Testis (tissue), 2 donors: ENCODE measurements at regions not wholly inside any gene's neighbourhood (a gene's known extent, or its start where the extent isn't known, plus 50 kb on each side); places are given as distances from the start of the nearest gene placed in this dataset.

Source experiments
- DNase-seq: peaks from one replicate; pipeline ENCODE4 v3.0.0-alpha.2; 2019
- H3K27ac ChIP-seq, 2 donors: fragments of 200-600 bp; sonication (generic); one replicate each; pipeline ENCODE4 v1.5.1; 2019
- H3K27me3 ChIP-seq: fragments of 200-600 bp; sonication (generic); one replicate; pipeline ENCODE4 v1.5.1; 2019
- H3K36me3 ChIP-seq: fragments of 200-600 bp; sonication (generic); one replicate; pipeline ENCODE4 v1.5.1; 2017; ENCODE audit warnings: low read depth; ENCODE audit errors: missing control alignments
- H3K4me1 ChIP-seq: fragments of 200-600 bp; sonication (generic); one replicate; pipeline ENCODE4 v1.5.1; 2019
- H3K4me3 ChIP-seq, 2 donors: fragments of 200-600 bp; sonication (generic); one replicate each; pipeline ENCODE4 v1.5.1; 2017 to 2019
- H3K9me3 ChIP-seq: fragments of 200-600 bp; sonication (generic); one replicate; pipeline ENCODE4 v1.5.1; 2017
- POLR2A ChIP-seq: fragments of 450-650 bp; IDR thresholded peaks from one replicate; pipeline ENCODE4 v1.6.1; 2017; ENCODE audit warnings: antibody characterized with exemption, mild to moderate bottlenecking, moderate library complexity
- WGBS, 2 donors: methylation state at CpG; one replicate each; pipeline ENCODE4 v1.1.5; 2018; 5-methylcytosine and 5-hydroxymethylcytosine counted together
- intact Hi-C: fragments of 100-400 bp; cut with DNase I; formaldehyde crosslinking; loops from one replicate; pipeline ENCODE4 v1.15.1; 2023; ENCODE audit warnings: low total_unique reads
- TF ChIP-seq, protein P1 (sequence below), 3 experiments: fragments of 450-650 bp in 2 of 3; fragments of 200-600 bp in 1 of 3; sonication (generic) in 1 of 3; IDR thresholded peaks; one replicate each; pipeline ENCODE4 v1.5.1; 2016 to 2019; ENCODE audit warnings: antibody characterized with exemption in 3 of 3, mild to moderate bottlenecking in 2 of 3, moderate library complexity in 1 of 3

GRCh38 chr3:22241110-22241509 is 490.1 kb upstream of the ZNF385D start:
- H3K27ac ChIP-seq: no peak overlapping the region
- H3K4me1 ChIP-seq: no peaks in the 10 kb centered on the region
- TF ChIP-seq, protein P1, sequence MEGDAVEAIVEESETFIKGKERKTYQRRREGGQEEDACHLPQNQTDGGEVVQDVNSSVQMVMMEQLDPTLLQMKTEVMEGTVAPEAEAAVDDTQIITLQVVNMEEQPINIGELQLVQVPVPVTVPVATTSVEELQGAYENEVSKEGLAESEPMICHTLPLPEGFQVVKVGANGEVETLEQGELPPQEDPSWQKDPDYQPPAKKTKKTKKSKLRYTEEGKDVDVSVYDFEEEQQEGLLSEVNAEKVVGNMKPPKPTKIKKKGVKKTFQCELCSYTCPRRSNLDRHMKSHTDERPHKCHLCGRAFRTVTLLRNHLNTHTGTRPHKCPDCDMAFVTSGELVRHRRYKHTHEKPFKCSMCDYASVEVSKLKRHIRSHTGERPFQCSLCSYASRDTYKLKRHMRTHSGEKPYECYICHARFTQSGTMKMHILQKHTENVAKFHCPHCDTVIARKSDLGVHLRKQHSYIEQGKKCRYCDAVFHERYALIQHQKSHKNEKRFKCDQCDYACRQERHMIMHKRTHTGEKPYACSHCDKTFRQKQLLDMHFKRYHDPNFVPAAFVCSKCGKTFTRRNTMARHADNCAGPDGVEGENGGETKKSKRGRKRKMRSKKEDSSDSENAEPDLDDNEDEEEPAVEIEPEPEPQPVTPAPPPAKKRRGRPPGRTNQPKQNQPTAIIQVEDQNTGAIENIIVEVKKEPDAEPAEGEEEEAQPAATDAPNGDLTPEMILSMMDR (IDR thresholded peaks at IDR 0.05): no peak
- TF ChIP-seq POLR2A: no peak
- 84 to 92% methylated on average over 2 of the region's 2 CpGs for WGBS, 2 donors
- no peaks in the 10 kb centered on the region for H3K27me3 ChIP-seq
- no peak overlapping the region for H3K4me3 ChIP-seq
- H3K9me3 ChIP-seq: no peaks in the 10 kb centered on the region
- no peaks in the 10 kb centered on the region for H3K36me3 ChIP-seq
- DNase-seq: no peak
- intact Hi-C loops: no loop called here

- intact Hi-C loops: no loop called here
- WGBS, 2 donors: 74 to 75% methylated on average over 3 of the region's 3 CpGs
- Histone ChIP-seq H3K9me3 (no peaks in the 10 kb centered on the region), H3K27ac (no peak overlapping the region), H3K4me3 (no peak overlapping the region), H3K36me3 (no peaks in the 10 kb centered on the region), H3K27me3 (no peaks in the 10 kb centered on the region), H3K4me1 (no peaks in the 10 kb centered on the region)
- no peak for DNase-seq
- TF ChIP-seq, protein P1 (IDR thresholded peaks at IDR 0.05): no peak
- TF ChIP-seq POLR2A: no peak
Observed at GRCh38 chr3:22244761-22245521, 493.9 kb upstream of the ZNF385D start.

- Histone ChIP-seq H3K4me3 (no peak overlapping the region), H3K9me3 (no peaks in the 10 kb centered on the region), H3K27me3 (no peaks in the 10 kb centered on the region), H3K27ac (no peak overlapping the region), H3K4me1 (no peaks in the 10 kb centered on the region), H3K36me3 (no peaks in the 10 kb centered on the region)
- no peak for DNase-seq
- WGBS, 2 donors: 81 to 87% methylated on average over 3 of the region's 3 CpGs
- no peak for TF ChIP-seq POLR2A
- TF ChIP-seq, protein P1 (IDR thresholded peaks at IDR 0.05): no peak
- intact Hi-C loops: no loop called here
Observed at GRCh38 chr3:22245811-22246583, 495.0 kb upstream of the ZNF385D start.

- TF ChIP-seq, protein P1 (IDR thresholded peaks at IDR 0.05): no peak
- no peak for TF ChIP-seq POLR2A
- H3K9me3 ChIP-seq: no peaks in the 10 kb centered on the region
- no peaks in the 10 kb centered on the region for H3K4me1 ChIP-seq
- no peak for DNase-seq
- H3K27me3 ChIP-seq: no peaks in the 10 kb centered on the region
- no peak overlapping the region for H3K4me3 ChIP-seq
- H3K36me3 ChIP-seq: no peaks in the 10 kb centered on the region
- no peak overlapping the region for H3K27ac ChIP-seq
- intact Hi-C loops: no loop called here
Observed at GRCh38 chr3:22249658-22250057, 498.6 kb upstream of the ZNF385D start.
